Stomach (tissue), 4 donors: ENCODE measurements at regions not wholly inside any gene's neighbourhood (a gene's known extent, or its start where the extent isn't known, plus 50 kb on each side); places are given as distances from the start of the nearest gene placed in this dataset.

Experiments used
- POLR2A ChIP-seq, 4 donors: fragments of 450-650 bp; IDR thresholded peaks; one replicate each; pipeline ENCODE4 v1.6.1; 2016; ENCODE audit warnings: antibody characterized with exemption in 4 of 4, control low read depth in 2 of 4, mild to moderate bottlenecking in 1 of 4, moderate library complexity in 1 of 4
- TF ChIP-seq, protein P1 (sequence below), 7 experiments: fragments of 450-650 bp in 4 of 7; fragments of 200-600 bp in 3 of 7; sonication (generic) in 3 of 7; IDR thresholded peaks; one replicate each; pipeline ENCODE4 v1.5.1; 2016 to 2019; ENCODE audit warnings: antibody characterized with exemption in 7 of 7, control low read depth in 2 of 7, mild to moderate bottlenecking in 1 of 7

DNA sequence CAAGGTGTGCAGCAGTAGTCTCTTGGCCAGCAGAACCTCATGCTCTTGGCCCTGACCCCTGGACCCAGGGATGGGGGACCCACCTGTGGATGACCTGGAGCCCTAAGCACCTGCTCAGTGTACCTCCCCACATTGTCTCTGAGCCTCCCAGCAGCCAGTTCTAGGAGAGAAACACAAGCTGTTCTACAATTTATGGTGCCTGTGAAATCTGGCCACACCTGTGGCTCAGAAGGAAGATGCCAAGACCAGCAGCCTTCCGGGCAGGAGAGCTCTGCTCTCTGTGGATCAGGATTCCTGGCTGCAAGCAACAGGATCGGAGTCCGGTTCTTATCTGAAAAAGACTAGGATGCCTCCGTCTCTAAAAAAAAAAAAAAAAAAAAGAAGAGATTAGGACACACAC lies 103.6 kb upstream of the ANO1 start:
- TF ChIP-seq, protein P1, sequence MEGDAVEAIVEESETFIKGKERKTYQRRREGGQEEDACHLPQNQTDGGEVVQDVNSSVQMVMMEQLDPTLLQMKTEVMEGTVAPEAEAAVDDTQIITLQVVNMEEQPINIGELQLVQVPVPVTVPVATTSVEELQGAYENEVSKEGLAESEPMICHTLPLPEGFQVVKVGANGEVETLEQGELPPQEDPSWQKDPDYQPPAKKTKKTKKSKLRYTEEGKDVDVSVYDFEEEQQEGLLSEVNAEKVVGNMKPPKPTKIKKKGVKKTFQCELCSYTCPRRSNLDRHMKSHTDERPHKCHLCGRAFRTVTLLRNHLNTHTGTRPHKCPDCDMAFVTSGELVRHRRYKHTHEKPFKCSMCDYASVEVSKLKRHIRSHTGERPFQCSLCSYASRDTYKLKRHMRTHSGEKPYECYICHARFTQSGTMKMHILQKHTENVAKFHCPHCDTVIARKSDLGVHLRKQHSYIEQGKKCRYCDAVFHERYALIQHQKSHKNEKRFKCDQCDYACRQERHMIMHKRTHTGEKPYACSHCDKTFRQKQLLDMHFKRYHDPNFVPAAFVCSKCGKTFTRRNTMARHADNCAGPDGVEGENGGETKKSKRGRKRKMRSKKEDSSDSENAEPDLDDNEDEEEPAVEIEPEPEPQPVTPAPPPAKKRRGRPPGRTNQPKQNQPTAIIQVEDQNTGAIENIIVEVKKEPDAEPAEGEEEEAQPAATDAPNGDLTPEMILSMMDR (IDR thresholded peaks at IDR 0.05), result no peak
- TF ChIP-seq POLR2A (IDR thresholded peaks at IDR 0.05), result no peak
